Neuronal stem cell (in vitro differentiated cells): ENCODE measurements at regions not wholly inside any gene's neighbourhood (a gene's known extent, or its start where the extent isn't known, plus 50 kb on each side); places are given as distances from the start of the nearest gene placed in this dataset.
A peak's percentile ranks its signal among the peaks of the same experiment; 100 is the strongest.

Source experiments
- DNase-seq: peaks from one replicate; pipeline ENCODE4 v3.0.0-alpha.2; 2013; ENCODE audit warnings: low spot score
- H2AFZ ChIP-seq: one replicate; pipeline ENCODE4 v1.6.1; 2013; ENCODE audit warnings: mild to moderate bottlenecking, low read length, inconsistent platforms
- H2AK5ac ChIP-seq: 2 replicates; pipeline ENCODE4 v1.6.1; 2013; ENCODE audit warnings: low read depth, mild to moderate bottlenecking, inconsistent platforms, low read length, moderate library complexity, mixed read lengths
- H2BK120ac ChIP-seq: 2 replicates; pipeline ENCODE4 v1.6.1; 2013; ENCODE audit warnings: low read depth, mild to moderate bottlenecking, inconsistent platforms, low read length, moderate library complexity, mixed read lengths
- H2BK12ac ChIP-seq: one replicate; pipeline ENCODE4 v1.6.1; 2013; ENCODE audit warnings: low read length, inconsistent platforms
- H2BK15ac ChIP-seq: 2 replicates; pipeline ENCODE4 v1.6.1; 2013; ENCODE audit warnings: mild to moderate bottlenecking, low read length, inconsistent platforms, mixed read lengths
- H2BK5ac ChIP-seq: one replicate; pipeline ENCODE4 v1.6.1; 2013; ENCODE audit warnings: inconsistent platforms, mild to moderate bottlenecking, low read length, moderate library complexity
- H3K14ac ChIP-seq: one replicate; pipeline ENCODE4 v1.6.1; 2013; ENCODE audit warnings: low read length, inconsistent platforms
- H3K18ac ChIP-seq: 2 replicates; pipeline ENCODE4 v1.6.1; 2013; ENCODE audit warnings: low read length, inconsistent platforms
- H3K23ac ChIP-seq: 2 replicates; pipeline ENCODE4 v1.6.1; 2013; ENCODE audit warnings: low read depth, mild to moderate bottlenecking, mixed read lengths, low read length, inconsistent platforms; ENCODE audit not compliant: poor library complexity
- H3K27ac ChIP-seq: replicated peaks from 3 replicates; pipeline ENCODE4 v1.5.1; 2013; ENCODE audit warnings: low read length, inconsistent platforms
- H3K27me3 ChIP-seq, 3 experiments: 2 replicates each; pipeline ENCODE4 v1.6.1; 2013; ENCODE audit warnings: low read length in 3 of 3, mild to moderate bottlenecking in 2 of 3, inconsistent platforms in 1 of 3, low read depth in 1 of 3, mixed read lengths in 1 of 3, moderate library complexity in 1 of 3; ENCODE audit not compliant: control insufficient read depth in 3 of 3, insufficient read depth in 3 of 3
- H3K36me3 ChIP-seq, 2 donors: replicated peaks in 1 of 2; 2 replicates each; pipeline ENCODE4 v1.6.1; 2013; ENCODE audit warnings: low read length in 2 of 2; ENCODE audit not compliant: control insufficient read depth in 2 of 2, insufficient read depth in 2 of 2
- H3K4ac ChIP-seq: 2 replicates; pipeline ENCODE4 v1.6.1; 2013; ENCODE audit warnings: inconsistent platforms, mild to moderate bottlenecking, low read length, moderate library complexity
- H3K4me1 ChIP-seq, 2 donors: 1 replicate in 1 of 2; 2 replicates in 1 of 2; pipeline ENCODE4 v1.6.1; 2013; ENCODE audit warnings: low read length in 2 of 2, low read depth in 1 of 2; ENCODE audit not compliant: control insufficient read depth in 2 of 2, insufficient read depth in 1 of 2
- H3K4me2 ChIP-seq: one replicate; pipeline ENCODE4 v1.6.1; 2013; ENCODE audit warnings: mild to moderate bottlenecking, low read length, inconsistent platforms; ENCODE audit not compliant: insufficient read depth, poor library complexity, severe bottlenecking
- H3K4me3 ChIP-seq, 2 donors: 2 replicates each; pipeline ENCODE4 v1.5.1; 2013; ENCODE audit warnings: low read length in 2 of 2, mild to moderate bottlenecking in 2 of 2, inconsistent platforms in 1 of 2, moderate library complexity in 1 of 2
- H3K79me1 ChIP-seq: one replicate; pipeline ENCODE4 v1.6.1; 2013; ENCODE audit warnings: low read depth, mild to moderate bottlenecking, inconsistent platforms, low read length, moderate library complexity
- H3K9ac ChIP-seq: one replicate; pipeline ENCODE4 v1.6.1; 2013; ENCODE audit warnings: mild to moderate bottlenecking, low read depth, low read length, inconsistent platforms; ENCODE audit not compliant: poor library complexity
- H3K9me3 ChIP-seq, 2 donors: replicated peaks in 1 of 2; 2 replicates each; pipeline versions ENCODE3 to v1.6.1; 2013; ENCODE audit warnings: low read length in 2 of 2, mild to moderate bottlenecking in 2 of 2, inconsistent platforms in 1 of 2, low read depth in 1 of 2, mixed read lengths in 1 of 2, moderate library complexity in 1 of 2; ENCODE audit not compliant: control insufficient read depth in 2 of 2, insufficient read depth in 1 of 2
- H4K8ac ChIP-seq: one replicate; pipeline ENCODE4 v1.6.1; 2013; ENCODE audit warnings: low read depth, mild to moderate bottlenecking, inconsistent platforms, low read length, moderate library complexity
- H4K91ac ChIP-seq: one replicate; pipeline ENCODE4 v1.6.1; 2013; ENCODE audit warnings: low read length, low read depth, mild to moderate bottlenecking, inconsistent platforms; ENCODE audit not compliant: poor library complexity
- WGBS, 2 donors: extraction: QIAGEN DNeasy Blood & Tissue Kit; methylation state at CpG; one replicate each; pipeline ENCODE4 v1.1.7; 2013; ENCODE audit warnings: missing lambda C conversion rate in 2 of 2, mixed read lengths in 1 of 2; ENCODE audit not compliant: insufficient read length in 2 of 2, insufficient replicate concordance in 1 of 2; ENCODE audit errors: extremely low coverage in 2 of 2; 5-methylcytosine and 5-hydroxymethylcytosine counted together

DNA sequence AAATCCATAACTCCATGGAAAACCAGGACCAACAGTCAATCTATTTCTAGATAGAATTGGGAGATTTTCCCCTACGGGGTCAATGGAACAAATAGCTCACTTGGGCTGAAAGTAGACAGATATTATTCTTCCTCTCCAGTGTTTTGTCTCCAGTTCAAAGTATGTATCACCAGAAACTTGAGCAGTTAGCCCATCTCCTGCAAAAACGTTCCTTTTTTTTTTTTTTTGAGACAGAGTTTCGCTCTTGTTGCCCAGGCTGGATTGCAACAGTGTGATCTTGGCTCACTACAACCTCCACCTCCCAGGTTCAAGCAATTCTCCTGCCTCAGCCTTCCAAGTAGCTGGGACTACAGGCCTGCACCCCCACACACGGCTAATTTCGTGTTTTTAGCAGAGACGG, 390.0 kb upstream of the AUTS2 start:
- Histone ChIP-seq H2BK12ac (no peak overlapping the region), H3K23ac (no peak overlapping the region), H3K79me1 (peaks cover 1% of the 10 kb centered on the region), H3K9ac (no peak overlapping the region), H3K4me1 (no peaks in the 10 kb centered on the region), H3K9me3 (no peaks in the 10 kb centered on the region), H3K36me3 (no peaks in the 10 kb centered on the region), H3K14ac (no peak overlapping the region), H3K18ac (no peak overlapping the region), H2BK5ac (no peak overlapping the region), H2AK5ac (no peak overlapping the region), H2BK120ac (no peak overlapping the region), H2BK15ac (no peak overlapping the region), H2AFZ (no peak overlapping the region), H3K4ac (no peak overlapping the region), H3K27me3 (peaks cover 0 to 2% (median 0%) of the 10 kb centered on the region in 3 experiments), H4K91ac (no peak overlapping the region), H3K27ac (no peak overlapping the region), H4K8ac (no peak overlapping the region), H3K4me3 (no peak overlapping the region), H3K4me2 (no peak overlapping the region)
- WGBS, 2 donors: no CpG with 5 or more reads among the region's 6 CpGs
- DNase-seq: no peak

DNA sequence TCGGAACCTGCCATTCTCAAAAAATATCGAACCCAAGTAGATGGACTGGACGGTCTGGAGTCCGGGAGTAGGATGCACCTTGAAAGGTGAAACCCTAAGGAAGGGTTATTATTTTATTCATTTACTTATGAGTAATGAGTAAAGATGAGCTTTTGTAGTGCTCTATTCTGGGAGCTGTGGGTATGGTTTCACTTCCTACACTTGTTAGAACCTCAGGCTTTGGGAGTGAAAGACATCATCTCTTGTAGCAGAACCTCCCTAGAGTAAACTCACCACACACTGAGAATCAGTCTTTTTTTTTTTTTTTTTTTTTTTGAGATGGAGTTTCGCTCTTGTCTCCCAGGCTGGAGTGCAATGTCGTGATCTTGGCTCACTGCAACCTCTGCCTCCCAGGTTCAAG, 389.4 kb upstream of the AUTS2 start:
- Histone ChIP-seq H3K4me2 (no peak overlapping the region), H2BK120ac (no peak overlapping the region)
- WGBS, 2 donors: no CpG with 5 or more reads among the region's 6 CpGs

DNA sequence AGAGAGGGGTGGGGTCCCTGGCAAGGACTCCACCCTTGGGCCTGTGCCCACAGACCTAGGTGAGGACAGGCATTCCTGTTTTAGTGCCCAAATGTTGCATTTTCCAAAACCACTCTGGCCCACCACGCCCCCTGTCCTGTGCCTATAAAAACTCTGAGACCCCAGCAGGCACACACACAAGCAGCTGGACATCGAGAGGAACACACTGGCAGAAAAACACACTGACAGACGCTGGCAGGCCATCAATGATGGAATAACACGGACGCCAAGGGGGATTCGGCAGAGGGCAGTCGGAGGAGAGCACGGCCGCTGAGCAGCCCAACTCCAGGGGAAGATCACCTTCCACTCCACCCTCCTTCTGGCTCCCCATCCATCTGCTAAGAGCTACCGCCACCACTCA, 386.9 kb upstream of the AUTS2 start:
- no peaks in the 10 kb centered on the region for H3K36me3 ChIP-seq
- H3K23ac ChIP-seq: no peak overlapping the region
- H4K8ac ChIP-seq: no peak overlapping the region
- H3K4me2 ChIP-seq: no peak overlapping the region
- H3K9me3 ChIP-seq: no peaks in the 10 kb centered on the region
- H2BK15ac ChIP-seq: no peak overlapping the region
- peak overlapping the region; percentile 54 for H3K18ac ChIP-seq
- no peak overlapping the region for H2AFZ ChIP-seq
- H2BK5ac ChIP-seq: no peak overlapping the region
- H3K79me1 ChIP-seq: no peaks in the 10 kb centered on the region
- H3K4me3 ChIP-seq: no peak overlapping the region
- no peak overlapping the region for H2BK120ac ChIP-seq
- H2BK12ac ChIP-seq: no peak overlapping the region
- no peak overlapping the region for H2AK5ac ChIP-seq
- no peaks in the 10 kb centered on the region for H3K4me1 ChIP-seq
- no CpG with 5 or more reads among the region's 10 CpGs for WGBS, 2 donors
- no peak overlapping the region for H3K4ac ChIP-seq
- H3K14ac ChIP-seq: no peak overlapping the region
- H3K9ac ChIP-seq: no peak overlapping the region
- H3K27ac ChIP-seq: no peak overlapping the region
- no peak overlapping the region for H4K91ac ChIP-seq
- H3K27me3 ChIP-seq: no peaks in the 10 kb centered on the region
- DNase-seq: no peak

More for the DNA sequence above, 389.4 kb upstream of the AUTS2 start:
- Histone ChIP-seq H4K91ac (no peak overlapping the region), H2BK12ac (no peak overlapping the region), H3K79me1 (peaks cover 1% of the 10 kb centered on the region), H3K36me3 (no peaks in the 10 kb centered on the region), H3K9me3 (no peaks in the 10 kb centered on the region), H2BK5ac (no peak overlapping the region), H2AFZ (no peak overlapping the region), H3K9ac (no peak overlapping the region), H3K23ac (no peak overlapping the region), H3K18ac (no peak overlapping the region), H3K4me3 (no peak overlapping the region), H2AK5ac (no peak overlapping the region), H3K4ac (no peak overlapping the region), H3K14ac (no peak overlapping the region), H4K8ac (no peak overlapping the region), H3K27ac (no peak overlapping the region), H3K4me1 (no peaks in the 10 kb centered on the region), H2BK15ac (no peak overlapping the region), H3K27me3 (peaks cover 0 to 2% (median 0%) of the 10 kb centered on the region in 3 experiments)
- no peak for DNase-seq

DNA sequence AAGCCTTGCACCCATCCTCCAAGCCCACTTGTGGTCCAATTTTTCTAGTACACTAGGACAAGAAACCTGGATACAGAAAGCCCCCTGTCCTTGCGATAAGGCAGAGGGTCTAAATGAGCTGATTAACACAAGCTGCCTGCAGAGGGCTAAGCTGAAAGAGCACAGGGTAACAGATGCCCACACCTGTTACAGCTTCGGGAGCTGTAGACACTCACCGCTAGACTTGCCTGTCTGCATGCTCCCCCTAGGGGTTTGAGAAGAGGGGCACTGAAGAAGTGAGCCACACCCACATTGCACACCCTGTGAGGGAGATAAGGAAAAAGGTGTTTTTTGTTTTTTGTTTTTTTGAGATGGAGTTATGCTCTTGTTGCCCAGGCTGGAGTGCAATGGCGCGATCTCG, 386.5 kb upstream of the AUTS2 start:
- Histone ChIP-seq H3K14ac (no peak overlapping the region), H2AFZ (no peak overlapping the region), H3K4me3 (no peak overlapping the region)

More for the DNA sequence above, 386.5 kb upstream of the AUTS2 start:
- H3K4me2 ChIP-seq: no peak overlapping the region
- H3K23ac ChIP-seq: no peak overlapping the region
- no peak overlapping the region for H2BK5ac ChIP-seq
- H4K91ac ChIP-seq: no peak overlapping the region
- H3K79me1 ChIP-seq: no peaks in the 10 kb centered on the region
- no peak overlapping the region for H3K27ac ChIP-seq
- DNase-seq: no peak
- no peak overlapping the region for H2BK12ac ChIP-seq
- H3K9me3 ChIP-seq: no peaks in the 10 kb centered on the region
- H3K36me3 ChIP-seq: no peaks in the 10 kb centered on the region
- no CpG with 5 or more reads among the region's 6 CpGs for WGBS, 2 donors
- no peak overlapping the region for H3K9ac ChIP-seq
- H4K8ac ChIP-seq: no peak overlapping the region
- no peak overlapping the region for H2BK120ac ChIP-seq
- H3K18ac ChIP-seq: no peak overlapping the region
- no peak overlapping the region for H2BK15ac ChIP-seq
- H2AK5ac ChIP-seq: no peak overlapping the region
- H3K4me1 ChIP-seq: no peaks in the 10 kb centered on the region
- no peaks in the 10 kb centered on the region for H3K27me3 ChIP-seq
- H3K4ac ChIP-seq: no peak overlapping the region
